GM18499 (cell line): ENCODE measurements at regions not wholly inside any gene's neighbourhood (a gene's known extent, or its start where the extent isn't known, plus 50 kb on each side); places are given as distances from the start of the nearest gene placed in this dataset.

Experiments
- ATAC-seq: cut with Tn5 transposase; IDR thresholded peaks from one replicate; pipeline ENCODE4 v1.9.1; 2021; ENCODE audit warnings: moderate number of reproducible peaks; ENCODE audit not compliant: insufficient read depth, unreplicated experiment

GRCh38 chr16:73304008-73304774 is 256.3 kb upstream of the ZFHX3 start:
- ATAC-seq = no peak

- ATAC-seq = no peak
These were observed 255.0 kb upstream of the ZFHX3 start for GRCh38 chr16:73302942-73303341.

- ATAC-seq = no peak
These were observed 254.1 kb upstream of the ZFHX3 start for GRCh38 chr16:73301984-73302383.

GRCh38 chr16:73299346-73299745 is 251.4 kb upstream of the ZFHX3 start:
- ATAC-seq = no peak

- ATAC-seq = no peak
These were observed 250.6 kb upstream of the ZFHX3 start for GRCh38 chr16:73298562-73298961.

GRCh38 chr16:73290258-73290657 is 242.3 kb upstream of the ZFHX3 start:
- no peak for ATAC-seq

GRCh38 chr16:73289232-73289631 is 241.3 kb upstream of the ZFHX3 start:
- peak; percentile 80 for ATAC-seq

GRCh38 chr16:73288520-73288919 is 240.6 kb upstream of the ZFHX3 start:
- no peak for ATAC-seq

- no peak for ATAC-seq
These were observed 240.0 kb upstream of the ZFHX3 start for GRCh38 chr16:73287859-73288405.

GRCh38 chr16:73286346-73287267 is 238.7 kb upstream of the ZFHX3 start:
- ATAC-seq = no peak

- ATAC-seq = no peak
These were observed 237.7 kb upstream of the ZFHX3 start for GRCh38 chr16:73285436-73286201.

GRCh38 chr16:73280388-73280787 is 232.5 kb upstream of the ZFHX3 start:
- ATAC-seq = no peak

GRCh38 chr16:73279451-73279850 is 231.5 kb upstream of the ZFHX3 start:
- ATAC-seq = no peak

GRCh38 chr16:73277071-73277470 is 229.1 kb upstream of the ZFHX3 start:
- no peak for ATAC-seq

- ATAC-seq = no peak
These were observed 227.5 kb upstream of the ZFHX3 start for GRCh38 chr16:73275448-73275847.

- peak; percentile 55 for ATAC-seq
These were observed 227.1 kb upstream of the ZFHX3 start for GRCh38 chr16:73275024-73275423.

- no peak for ATAC-seq
These were observed 226.2 kb upstream of the ZFHX3 start for GRCh38 chr16:73274140-73274539.

GRCh38 chr16:73268366-73268993 is 220.6 kb upstream of the ZFHX3 start:
- no peak for ATAC-seq

GRCh38 chr16:73265935-73266334 is 218.0 kb upstream of the ZFHX3 start:
- no peak for ATAC-seq
